SK-N-SH treated with all-trans-retinoic acid at 6 μM for 48 hours (cell line): ENCODE measurements at regions not wholly inside any gene's neighbourhood (a gene's known extent, or its start where the extent isn't known, plus 50 kb on each side); places are given as distances from the start of the nearest gene placed in this dataset.

Experiments
- ATAC-seq: fragments of 200-7000 bp; cut with Tn5 transposase; 3 replicates; pipeline ENCODE4 v1.9.1; 2020; ENCODE audit warnings: mild to moderate bottlenecking, moderate library complexity
- BACH2 ChIP-seq: fragments of 250-450 bp; sonication (Bioruptor Pico); IDR thresholded peaks from 2 replicates; pipeline ENCODE4 v1.9.0; 2021; ENCODE audit warnings: mild to moderate bottlenecking, borderline replicate concordance
- CSDC2 ChIP-seq: fragments of 250-450 bp; sonication (Bioruptor Pico); IDR thresholded peaks from 2 replicates; pipeline ENCODE4 v1.5.0; 2020; ENCODE audit warnings: mild to moderate bottlenecking, moderate library complexity
- GLIS3 ChIP-seq: fragments of 250-450 bp; sonication (Bioruptor Pico); IDR thresholded peaks from 2 replicates; pipeline ENCODE4 v1.5.0; 2020; ENCODE audit warnings: mild to moderate bottlenecking, moderate library complexity
- ISL1 ChIP-seq: fragments of 250-450 bp; sonication (Bioruptor Pico); IDR thresholded peaks from 2 replicates; pipeline ENCODE4 v2.1.2; 2022; ENCODE audit warnings: mild to moderate bottlenecking, moderate library complexity
- OSR1 ChIP-seq: fragments of 250-450 bp; sonication (Bioruptor Pico); IDR thresholded peaks from 2 replicates; pipeline ENCODE4 v1.8.0; 2022; ENCODE audit warnings: moderate library complexity, mild to moderate bottlenecking, inconsistent platforms
- POU6F1 ChIP-seq: fragments of 250-450 bp; sonication (Bioruptor Pico); IDR thresholded peaks from 2 replicates; pipeline ENCODE4 v1.8.0; 2021; ENCODE audit warnings: low read depth, mild to moderate bottlenecking, moderate library complexity, borderline replicate concordance
- PPARA ChIP-seq: fragments of 250-450 bp; sonication (Bioruptor Pico); IDR thresholded peaks from 2 replicates; pipeline ENCODE4 v1.5.0; 2020; ENCODE audit warnings: mild to moderate bottlenecking, borderline replicate concordance
- RARB ChIP-seq: fragments of 250-450 bp; sonication (Bioruptor Pico); IDR thresholded peaks from 2 replicates; pipeline ENCODE4 v1.8.0; 2021; ENCODE audit warnings: mild to moderate bottlenecking, moderate library complexity
- TCF4 ChIP-seq: fragments of 250-450 bp; sonication (Bioruptor Pico); IDR thresholded peaks from 2 replicates; pipeline ENCODE4 v1.8.0; 2021; ENCODE audit warnings: mild to moderate bottlenecking, moderate library complexity, borderline replicate concordance
- TOX ChIP-seq: fragments of 250-450 bp; sonication (Bioruptor Pico); IDR thresholded peaks from 2 replicates; pipeline ENCODE4 v1.8.0; 2021; ENCODE audit warnings: mild to moderate bottlenecking, moderate library complexity, borderline replicate concordance
- ZFP3 ChIP-seq: fragments of 250-450 bp; sonication (Bioruptor Pico); IDR thresholded peaks from 2 replicates; pipeline ENCODE4 v1.5.0; 2020; ENCODE audit warnings: mild to moderate bottlenecking, moderate library complexity
- ZNF565 ChIP-seq: fragments of 450-650 bp; formaldehyde crosslinking; conservative IDR thresholded peaks from 2 replicates; pipeline ENCODE4 v1.5.0; 2020; ENCODE audit warnings: low read depth, mild to moderate bottlenecking, moderate library complexity
- ZNF8 ChIP-seq: fragments of 450-650 bp; formaldehyde crosslinking; IDR thresholded peaks from 2 replicates; pipeline ENCODE4 v1.5.0; 2020; ENCODE audit warnings: mild to moderate bottlenecking, moderate library complexity
- TF ChIP-seq, protein P1 (sequence below): fragments of 250-450 bp; sonication (Bioruptor Pico); IDR thresholded peaks from 2 replicates; pipeline ENCODE4 v1.8.0; 2020; ENCODE audit warnings: mild to moderate bottlenecking, moderate library complexity, borderline replicate concordance

DNA sequence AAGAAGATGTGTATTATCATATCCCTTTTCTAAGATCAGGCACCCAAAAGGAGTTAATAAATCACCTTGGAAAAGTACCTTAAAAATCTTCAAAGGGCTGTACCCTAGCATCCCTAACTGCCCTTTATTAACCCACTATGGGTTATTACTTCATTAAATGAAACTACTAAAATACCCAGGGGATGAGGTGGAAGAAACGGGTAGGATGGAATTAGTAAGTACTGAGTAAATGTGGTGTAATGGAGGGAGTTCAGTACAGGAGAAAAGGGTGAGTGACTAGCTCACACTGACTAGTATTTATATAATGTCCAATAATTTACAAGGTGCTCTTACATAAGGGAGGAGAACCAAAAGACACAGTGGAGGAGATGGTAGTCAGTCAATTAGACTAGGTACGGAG is 51.0 kb upstream of the RASGEF1B start (continued):
- TF ChIP-seq, protein P1, sequence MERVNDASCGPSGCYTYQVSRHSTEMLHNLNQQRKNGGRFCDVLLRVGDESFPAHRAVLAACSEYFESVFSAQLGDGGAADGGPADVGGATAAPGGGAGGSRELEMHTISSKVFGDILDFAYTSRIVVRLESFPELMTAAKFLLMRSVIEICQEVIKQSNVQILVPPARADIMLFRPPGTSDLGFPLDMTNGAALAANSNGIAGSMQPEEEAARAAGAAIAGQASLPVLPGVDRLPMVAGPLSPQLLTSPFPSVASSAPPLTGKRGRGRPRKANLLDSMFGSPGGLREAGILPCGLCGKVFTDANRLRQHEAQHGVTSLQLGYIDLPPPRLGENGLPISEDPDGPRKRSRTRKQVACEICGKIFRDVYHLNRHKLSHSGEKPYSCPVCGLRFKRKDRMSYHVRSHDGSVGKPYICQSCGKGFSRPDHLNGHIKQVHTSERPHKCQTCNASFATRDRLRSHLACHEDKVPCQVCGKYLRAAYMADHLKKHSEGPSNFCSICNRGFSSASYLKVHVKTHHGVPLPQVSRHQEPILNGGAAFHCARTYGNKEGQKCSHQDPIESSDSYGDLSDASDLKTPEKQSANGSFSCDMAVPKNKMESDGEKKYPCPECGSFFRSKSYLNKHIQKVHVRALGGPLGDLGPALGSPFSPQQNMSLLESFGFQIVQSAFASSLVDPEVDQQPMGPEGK (CRISPR knock-in tag) = no peak
- TF ChIP-seq POU6F1 (CRISPR knock-in tag) (no peak), ISL1 (CRISPR knock-in tag) (no peak), RARB (CRISPR knock-in tag) (no peak), TOX (CRISPR knock-in tag) (no peak), OSR1 (CRISPR knock-in tag) (no peak), ZNF565 (CRISPR knock-in tag) (no peak), CSDC2 (CRISPR knock-in tag) (no peak), ZNF8 (CRISPR knock-in tag) (no peak)
- TF ChIP-seq, all 23 proteins: peak for 0

- no peak for ATAC-seq
These were observed 50.0 kb upstream of the RASGEF1B start for GRCh38 chr4:81521708-81522107.

More at GRCh38 chr4:81521708-81522107, 50.0 kb upstream of the RASGEF1B start:
- no peak for TF ChIP-seq ZNF8 (CRISPR knock-in tag)
- no peak for TF ChIP-seq OSR1 (CRISPR knock-in tag)
- TF ChIP-seq PPARA (CRISPR knock-in tag) = no peak
- no peak for TF ChIP-seq BACH2
- TF ChIP-seq GLIS3 (CRISPR knock-in tag) = no peak
- TF ChIP-seq RARB (CRISPR knock-in tag) = no peak
- TF ChIP-seq TCF4 = no peak
- no peak for TF ChIP-seq ZFP3
- no peak for TF ChIP-seq POU6F1 (CRISPR knock-in tag)
- TF ChIP-seq, all 23 proteins: peak for 0
